ENCODE measurements at regions not wholly inside any gene's neighbourhood (a gene's known extent, or its start where the extent isn't known, plus 50 kb on each side); places are given as distances from the start of the nearest gene placed in this dataset.

DNA sequence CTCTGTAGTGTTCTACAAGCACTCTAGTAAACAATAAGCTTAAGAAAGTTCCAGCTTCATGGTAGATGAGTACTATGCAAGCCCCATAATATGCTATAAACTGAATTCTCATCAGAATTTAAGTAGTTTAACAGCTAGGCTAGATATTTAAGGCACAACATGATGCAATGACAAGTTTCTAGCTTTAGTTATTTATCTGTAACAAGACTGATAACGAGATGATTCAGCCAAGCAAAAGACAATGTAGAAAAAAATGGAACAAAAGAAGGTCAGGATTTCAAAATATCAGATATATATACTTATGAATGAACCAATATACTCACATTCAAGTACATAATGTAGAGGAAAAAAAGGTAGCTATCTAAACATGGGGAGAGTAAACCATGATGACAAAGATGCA lies 61.0 kb upstream of the RERGL start:
- TF ChIP-seq MAFK (IDR thresholded peaks at IDR 0.05; ENCODE audit: low read depth, low read length) (no peak), MAZ (IDR thresholded peaks at IDR 0.05; ENCODE audit: borderline replicate concordance, low read depth, low read length) (no peak), POLR2A (IDR thresholded peaks at IDR 0.05; ENCODE audit: low read depth, low read length) (no peak), RFX5 (IDR thresholded peaks at IDR 0.05; ENCODE audit: low read depth, low read length) (no peak), SMC3 (IDR thresholded peaks at IDR 0.05; ENCODE audit: low read depth, low read length) (no peak), BHLHE40 (IDR thresholded peaks at IDR 0.05; ENCODE audit: low read depth, low read length) (no peak)
- TF ChIP-seq, protein P1, sequence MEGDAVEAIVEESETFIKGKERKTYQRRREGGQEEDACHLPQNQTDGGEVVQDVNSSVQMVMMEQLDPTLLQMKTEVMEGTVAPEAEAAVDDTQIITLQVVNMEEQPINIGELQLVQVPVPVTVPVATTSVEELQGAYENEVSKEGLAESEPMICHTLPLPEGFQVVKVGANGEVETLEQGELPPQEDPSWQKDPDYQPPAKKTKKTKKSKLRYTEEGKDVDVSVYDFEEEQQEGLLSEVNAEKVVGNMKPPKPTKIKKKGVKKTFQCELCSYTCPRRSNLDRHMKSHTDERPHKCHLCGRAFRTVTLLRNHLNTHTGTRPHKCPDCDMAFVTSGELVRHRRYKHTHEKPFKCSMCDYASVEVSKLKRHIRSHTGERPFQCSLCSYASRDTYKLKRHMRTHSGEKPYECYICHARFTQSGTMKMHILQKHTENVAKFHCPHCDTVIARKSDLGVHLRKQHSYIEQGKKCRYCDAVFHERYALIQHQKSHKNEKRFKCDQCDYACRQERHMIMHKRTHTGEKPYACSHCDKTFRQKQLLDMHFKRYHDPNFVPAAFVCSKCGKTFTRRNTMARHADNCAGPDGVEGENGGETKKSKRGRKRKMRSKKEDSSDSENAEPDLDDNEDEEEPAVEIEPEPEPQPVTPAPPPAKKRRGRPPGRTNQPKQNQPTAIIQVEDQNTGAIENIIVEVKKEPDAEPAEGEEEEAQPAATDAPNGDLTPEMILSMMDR (conservative IDR thresholded peaks at IDR 0.05; ENCODE audit: low read depth, low read length): no peak
- TF ChIP-seq, protein P2, sequence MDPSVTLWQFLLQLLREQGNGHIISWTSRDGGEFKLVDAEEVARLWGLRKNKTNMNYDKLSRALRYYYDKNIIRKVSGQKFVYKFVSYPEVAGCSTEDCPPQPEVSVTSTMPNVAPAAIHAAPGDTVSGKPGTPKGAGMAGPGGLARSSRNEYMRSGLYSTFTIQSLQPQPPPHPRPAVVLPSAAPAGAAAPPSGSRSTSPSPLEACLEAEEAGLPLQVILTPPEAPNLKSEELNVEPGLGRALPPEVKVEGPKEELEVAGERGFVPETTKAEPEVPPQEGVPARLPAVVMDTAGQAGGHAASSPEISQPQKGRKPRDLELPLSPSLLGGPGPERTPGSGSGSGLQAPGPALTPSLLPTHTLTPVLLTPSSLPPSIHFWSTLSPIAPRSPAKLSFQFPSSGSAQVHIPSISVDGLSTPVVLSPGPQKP (IDR thresholded peaks at IDR 0.05; ENCODE audit: borderline replicate concordance, low read depth, low read length): no peak
